A549 (cell line): ENCODE measurements at regions not wholly inside any gene's neighbourhood (a gene's known extent, or its start where the extent isn't known, plus 50 kb on each side); places are given as distances from the start of the nearest gene placed in this dataset.

Experiments used
- ATAC-seq, 2 experiments: fragments of 200-7000 bp in 1 of 2; fragments of >200 bp in 1 of 2; cut with Nextera tagmentation in 1 of 2; cut with Tn5 transposase in 1 of 2; 3 replicates each; pipeline versions ENCODE4 v1.8.0 to v1.9.1; 2018 to 2020; ENCODE audit warnings: mild to moderate bottlenecking in 1 of 2, moderate library complexity in 1 of 2
- CTCF ChIA-PET: fragments of 300-600 bp; sonication (Branson Sonifier 250); formaldehyde crosslinking; extraction: SDS; loops from one replicate; lab custom pipeline; 2021; ENCODE audit warnings: antibody characterized with exemption, inconsistent platforms; lab: Yijun Ruan, JAX
- POLR2A ChIA-PET: fragments of 350-600 bp; formaldehyde crosslinking; extraction: SDS; loops from one replicate; lab custom pipeline; 2021; ENCODE audit warnings: antibody characterized with exemption, inconsistent platforms; lab: Yijun Ruan, JAX
- DNase-seq, 2 experiments: peaks; one replicate each; pipeline versions ENCODE4 v3.0.0 to v3.0.0-alpha.2; 2011 to 2016; ENCODE audit warnings: low read depth in 1 of 2, low spot score in 1 of 2
- FAIRE-seq: peaks from 2 replicates; lab custom pipeline; 2011; peaks lifted over from hg19 to GRCh38; lab: Jason Lieb, UNC
- H3K27ac ChIP-seq, 2 experiments: fragments of >200 bp; sonication (Bioruptor Twin); formaldehyde crosslinking; 3 replicates each; pipeline ENCODE4 v1.5.1; 2016 to 2017
- H3K4me1 ChIP-seq: fragments of >200 bp; sonication (Bioruptor Twin); formaldehyde crosslinking; 3 replicates; pipeline ENCODE4 v1.6.1; 2016
- H3K4me2 ChIP-seq: fragments of >200 bp; sonication (Bioruptor Twin); formaldehyde crosslinking; 3 replicates; pipeline ENCODE4 v1.6.1; 2016
- H3K4me3 ChIP-seq: fragments of >200 bp; sonication (Bioruptor Twin); formaldehyde crosslinking; 3 replicates; pipeline ENCODE4 v1.5.1; 2016
- H3K9me3 ChIP-seq: fragments of >200 bp; sonication (Bioruptor Twin); formaldehyde crosslinking; 3 replicates; pipeline ENCODE4 v1.6.1; 2016
- CEBPB ChIP-seq, 2 experiments: fragments of >200 bp in 1 of 2; sonication (Bioruptor Twin) in 1 of 2; formaldehyde crosslinking in 1 of 2; IDR thresholded peaks; 2 replicates each; pipeline ENCODE4 v1.6.1; 2012 to 2016
- E2F6 ChIP-seq: IDR thresholded peaks from 2 replicates; pipeline ENCODE4 v1.6.1; 2012; ENCODE audit warnings: low read depth, borderline replicate concordance
- ELK1 ChIP-seq: fragments of 150-350 bp; IDR thresholded peaks from 2 replicates; pipeline ENCODE4 v1.6.1; 2014; ENCODE audit warnings: low read depth, mild to moderate bottlenecking, low read length
- FOSB ChIP-seq: fragments of 250-450 bp; sonication (Bioruptor Pico); IDR thresholded peaks from 2 replicates; pipeline ENCODE4 v1.5.0; 2020; ENCODE audit warnings: mild to moderate bottlenecking, moderate library complexity
- FOSL2 ChIP-seq, 2 experiments: fragments of 450-650 bp in 1 of 2; fragments of >200 bp in 1 of 2; sonication (Bioruptor Twin) in 1 of 2; formaldehyde crosslinking; IDR thresholded peaks; 2 replicates each; pipeline versions ENCODE4 v1.5.0 to v1.6.1; 2016 to 2020; ENCODE audit warnings: mild to moderate bottlenecking in 1 of 2, moderate library complexity in 1 of 2
- FOXS1 ChIP-seq: fragments of 250-450 bp; sonication (Bioruptor Pico); IDR thresholded peaks from 2 replicates; pipeline ENCODE4 v1.5.0; 2020; ENCODE audit warnings: mild to moderate bottlenecking, moderate library complexity
- HES2 ChIP-seq: fragments of >200 bp; sonication (Bioruptor Twin); formaldehyde crosslinking; IDR thresholded peaks from 2 replicates; pipeline ENCODE4 v1.6.1; 2016
- HOXA7 ChIP-seq: fragments of 250-450 bp; sonication (Bioruptor Pico); IDR thresholded peaks from 2 replicates; pipeline ENCODE4 v1.5.0; 2020; ENCODE audit warnings: mild to moderate bottlenecking, moderate library complexity
- HOXB5 ChIP-seq: fragments of 250-450 bp; sonication (Bioruptor Pico); IDR thresholded peaks from 2 replicates; pipeline ENCODE4 v1.5.0; 2020; ENCODE audit warnings: mild to moderate bottlenecking, moderate library complexity
- JUN ChIP-seq, 2 experiments: fragments of >200 bp; sonication (Bioruptor Twin); formaldehyde crosslinking; IDR thresholded peaks; 2 replicates in 1 of 2; 3 replicates in 1 of 2; pipeline ENCODE4 v1.6.1; 2016 to 2017
- JUNB ChIP-seq: fragments of >200 bp; sonication (Bioruptor Twin); formaldehyde crosslinking; IDR thresholded peaks from 2 replicates; pipeline ENCODE4 v1.6.1; 2016
- KDM5A ChIP-seq: fragments of 200-600 bp; sonication (generic); IDR thresholded peaks from 2 replicates; pipeline ENCODE4 v1.6.1; 2016; ENCODE audit warnings: antibody characterized with exemption, mild to moderate bottlenecking
- MAFK ChIP-seq: fragments of 450-650 bp; IDR thresholded peaks from 2 replicates; pipeline ENCODE4 v1.6.1; 2014; ENCODE audit not compliant: partially characterized antibody
- PHF8 ChIP-seq: fragments of 200-600 bp; sonication (generic); IDR thresholded peaks from 2 replicates; pipeline ENCODE4 v1.6.1; 2016; ENCODE audit warnings: low read depth, mild to moderate bottlenecking, antibody characterized with exemption, moderate library complexity, borderline replicate concordance
- RAD21 ChIP-seq, 2 experiments: fragments of >200 bp in 1 of 2; sonication (Bioruptor Twin) in 1 of 2; formaldehyde crosslinking in 1 of 2; IDR thresholded peaks in 1 of 2; conservative IDR thresholded peaks in 1 of 2; 2 replicates in 1 of 2; 3 replicates in 1 of 2; pipeline ENCODE4 v1.6.1; 2012 to 2018; ENCODE audit warnings: inconsistent platforms in 1 of 2
- RARB ChIP-seq: fragments of 250-450 bp; sonication (Bioruptor Pico); IDR thresholded peaks from 2 replicates; pipeline ENCODE4 v1.8.0; 2021; ENCODE audit warnings: mild to moderate bottlenecking, moderate library complexity
- RNF2 ChIP-seq: fragments of 200-600 bp; sonication (generic); IDR thresholded peaks from 2 replicates; pipeline ENCODE4 v1.6.1; 2016; ENCODE audit warnings: low read depth, mild to moderate bottlenecking, antibody characterized with exemption, moderate library complexity, borderline replicate concordance
- SMC3 ChIP-seq: fragments of >200 bp; sonication (Bioruptor Twin); formaldehyde crosslinking; IDR thresholded peaks from 3 replicates; pipeline ENCODE4 v1.6.1; 2018; ENCODE audit warnings: inconsistent platforms
- TP53 ChIP-seq: fragments of 250-450 bp; sonication (Bioruptor Pico); IDR thresholded peaks from 2 replicates; pipeline ENCODE4 v1.5.0; 2021; ENCODE audit warnings: mild to moderate bottlenecking, moderate library complexity
- USF2 ChIP-seq: fragments of 450-650 bp; IDR thresholded peaks from 2 replicates; pipeline ENCODE4 v1.6.1; 2014; ENCODE audit warnings: antibody characterized with exemption
- WGBS: methylation state at CpG from one replicate; pipeline ENCODE4 v1.1.6; 2017; ENCODE audit errors: missing lambda C conversion rate; 5-methylcytosine and 5-hydroxymethylcytosine counted together
- TF ChIP-seq, protein P1 (sequence below): fragments of 200-600 bp; sonication (generic); IDR thresholded peaks from 2 replicates; pipeline ENCODE4 v1.6.1; 2016; ENCODE audit warnings: antibody characterized with exemption, mild to moderate bottlenecking, moderate library complexity
- TF ChIP-seq, protein P2 (sequence below): fragments of 250-450 bp; sonication (Bioruptor Pico); IDR thresholded peaks from 2 replicates; pipeline ENCODE4 v1.5.0; 2020; ENCODE audit warnings: low read depth, mild to moderate bottlenecking, moderate library complexity
- TF ChIP-seq, protein P3 (sequence below): fragments of >200 bp; sonication (Bioruptor Twin); formaldehyde crosslinking; IDR thresholded peaks from 3 replicates; pipeline ENCODE4 v1.5.1; 2016

DNA sequence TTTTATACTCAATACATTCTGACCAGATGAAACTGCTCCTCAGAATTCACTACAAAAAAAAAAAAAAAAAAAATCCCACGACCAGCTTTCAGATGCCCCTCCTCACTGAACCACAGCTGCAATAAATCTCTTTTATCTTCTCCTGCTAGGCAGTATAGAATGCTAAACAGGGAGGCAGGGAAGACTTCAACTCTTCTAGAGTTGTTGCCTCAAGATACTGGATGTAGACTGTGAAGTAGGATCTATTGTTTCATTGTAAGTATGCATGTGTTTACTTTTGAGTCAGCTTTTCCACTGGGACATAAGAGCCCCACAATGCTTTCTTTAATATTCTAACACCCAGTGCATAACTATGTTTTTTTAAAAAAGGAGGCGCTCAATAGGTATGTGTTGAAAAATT lies 401.4 kb downstream of the TBL1XR1 start (continued):
- TF ChIP-seq, protein P1, sequence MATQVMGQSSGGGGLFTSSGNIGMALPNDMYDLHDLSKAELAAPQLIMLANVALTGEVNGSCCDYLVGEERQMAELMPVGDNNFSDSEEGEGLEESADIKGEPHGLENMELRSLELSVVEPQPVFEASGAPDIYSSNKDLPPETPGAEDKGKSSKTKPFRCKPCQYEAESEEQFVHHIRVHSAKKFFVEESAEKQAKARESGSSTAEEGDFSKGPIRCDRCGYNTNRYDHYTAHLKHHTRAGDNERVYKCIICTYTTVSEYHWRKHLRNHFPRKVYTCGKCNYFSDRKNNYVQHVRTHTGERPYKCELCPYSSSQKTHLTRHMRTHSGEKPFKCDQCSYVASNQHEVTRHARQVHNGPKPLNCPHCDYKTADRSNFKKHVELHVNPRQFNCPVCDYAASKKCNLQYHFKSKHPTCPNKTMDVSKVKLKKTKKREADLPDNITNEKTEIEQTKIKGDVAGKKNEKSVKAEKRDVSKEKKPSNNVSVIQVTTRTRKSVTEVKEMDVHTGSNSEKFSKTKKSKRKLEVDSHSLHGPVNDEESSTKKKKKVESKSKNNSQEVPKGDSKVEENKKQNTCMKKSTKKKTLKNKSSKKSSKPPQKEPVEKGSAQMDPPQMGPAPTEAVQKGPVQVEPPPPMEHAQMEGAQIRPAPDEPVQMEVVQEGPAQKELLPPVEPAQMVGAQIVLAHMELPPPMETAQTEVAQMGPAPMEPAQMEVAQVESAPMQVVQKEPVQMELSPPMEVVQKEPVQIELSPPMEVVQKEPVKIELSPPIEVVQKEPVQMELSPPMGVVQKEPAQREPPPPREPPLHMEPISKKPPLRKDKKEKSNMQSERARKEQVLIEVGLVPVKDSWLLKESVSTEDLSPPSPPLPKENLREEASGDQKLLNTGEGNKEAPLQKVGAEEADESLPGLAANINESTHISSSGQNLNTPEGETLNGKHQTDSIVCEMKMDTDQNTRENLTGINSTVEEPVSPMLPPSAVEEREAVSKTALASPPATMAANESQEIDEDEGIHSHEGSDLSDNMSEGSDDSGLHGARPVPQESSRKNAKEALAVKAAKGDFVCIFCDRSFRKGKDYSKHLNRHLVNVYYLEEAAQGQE, result no peak
- TF ChIP-seq USF2, result no peak
- no peak for TF ChIP-seq RNF2
- no peak for TF ChIP-seq RARB (CRISPR knock-in tag)
- no peak for TF ChIP-seq HOXA7 (CRISPR knock-in tag)
- TF ChIP-seq, protein P2, sequence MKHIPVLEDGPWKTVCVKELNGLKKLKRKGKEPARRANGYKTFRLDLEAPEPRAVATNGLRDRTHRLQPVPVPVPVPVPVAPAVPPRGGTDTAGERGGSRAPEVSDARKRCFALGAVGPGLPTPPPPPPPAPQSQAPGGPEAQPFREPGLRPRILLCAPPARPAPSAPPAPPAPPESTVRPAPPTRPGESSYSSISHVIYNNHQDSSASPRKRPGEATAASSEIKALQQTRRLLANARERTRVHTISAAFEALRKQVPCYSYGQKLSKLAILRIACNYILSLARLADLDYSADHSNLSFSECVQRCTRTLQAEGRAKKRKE (CRISPR knock-in tag), result no peak
- TF ChIP-seq TP53, result no peak
- TF ChIP-seq, protein P3, sequence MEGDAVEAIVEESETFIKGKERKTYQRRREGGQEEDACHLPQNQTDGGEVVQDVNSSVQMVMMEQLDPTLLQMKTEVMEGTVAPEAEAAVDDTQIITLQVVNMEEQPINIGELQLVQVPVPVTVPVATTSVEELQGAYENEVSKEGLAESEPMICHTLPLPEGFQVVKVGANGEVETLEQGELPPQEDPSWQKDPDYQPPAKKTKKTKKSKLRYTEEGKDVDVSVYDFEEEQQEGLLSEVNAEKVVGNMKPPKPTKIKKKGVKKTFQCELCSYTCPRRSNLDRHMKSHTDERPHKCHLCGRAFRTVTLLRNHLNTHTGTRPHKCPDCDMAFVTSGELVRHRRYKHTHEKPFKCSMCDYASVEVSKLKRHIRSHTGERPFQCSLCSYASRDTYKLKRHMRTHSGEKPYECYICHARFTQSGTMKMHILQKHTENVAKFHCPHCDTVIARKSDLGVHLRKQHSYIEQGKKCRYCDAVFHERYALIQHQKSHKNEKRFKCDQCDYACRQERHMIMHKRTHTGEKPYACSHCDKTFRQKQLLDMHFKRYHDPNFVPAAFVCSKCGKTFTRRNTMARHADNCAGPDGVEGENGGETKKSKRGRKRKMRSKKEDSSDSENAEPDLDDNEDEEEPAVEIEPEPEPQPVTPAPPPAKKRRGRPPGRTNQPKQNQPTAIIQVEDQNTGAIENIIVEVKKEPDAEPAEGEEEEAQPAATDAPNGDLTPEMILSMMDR, result no peak

GRCh38 chr3:176794406-176794805 lies 402.9 kb downstream of the TBL1XR1 start:
- WGBS, result 21% methylated on average over 3 of the region's 3 CpGs
- Histone ChIP-seq H3K27ac (no peak overlapping the region), H3K4me1 (no peaks in the 10 kb centered on the region), H3K4me2 (no peak overlapping the region), H3K4me3 (no peak overlapping the region), H3K9me3 (no peaks in the 10 kb centered on the region)
- ChIA-PET CTCF (no interaction called here), POLR2A (no interaction called here)
- ATAC-seq (no peak), FAIRE-seq (no peak), DNase-seq (no peak)
- TF ChIP-seq HOXB5 (CRISPR knock-in tag) (no peak), HES2 (no peak), RARB (CRISPR knock-in tag) (no peak), FOSL2 (IDR thresholded peaks at IDR 0.05) (no peak), FOSL2 (CRISPR knock-in tag; IDR thresholded peaks at IDR 0.05) (no peak), E2F6 (no peak), ELK1 (no peak), JUN (IDR thresholded peaks at IDR 0.05) (no peak), PHF8 (no peak), JUNB (no peak), CEBPB (IDR thresholded peaks at IDR 0.05) (no peak), FOXS1 (CRISPR knock-in tag) (no peak), KDM5A (no peak), RAD21 (conservative IDR thresholded peaks at IDR 0.05 in 1 of 2, IDR thresholded peaks at IDR 0.05 in 1 of 2) (no peak), FOSB (CRISPR knock-in tag) (no peak), MAFK (no peak), SMC3 (no peak)
- TF ChIP-seq, protein P1, result no peak
- TF ChIP-seq, protein P2 (CRISPR knock-in tag), result no peak
